Activated T-cell treated with anti-CD3 and anti-CD28 coated beads, Interleukin-2, amount 50 U/mL, for 24 hours (primary cell): ENCODE measurements at regions not wholly inside any gene's neighbourhood (a gene's known extent, or its start where the extent isn't known, plus 50 kb on each side); places are given as distances from the start of the nearest gene placed in this dataset.

Source experiments
- DNase-seq: peaks from one replicate; pipeline ENCODE4 v3.0.0-alpha.2; 2020
- H3K27ac Mint-ChIP-seq: 2 replicates; pipeline ENCODE4 v1.8.0; 2020; ENCODE audit warnings: mild to moderate bottlenecking, mixed read lengths
- H3K27me3 Mint-ChIP-seq: 2 replicates; pipeline ENCODE4 v1.8.0; 2020; ENCODE audit warnings: mixed read lengths
- H3K36me3 Mint-ChIP-seq: 2 replicates; pipeline ENCODE4 v1.8.0; 2020; ENCODE audit warnings: low read depth, mixed read lengths
- H3K4me1 Mint-ChIP-seq: 2 replicates; pipeline ENCODE4 v1.8.0; 2020; ENCODE audit warnings: low read depth, mixed read lengths
- H3K4me3 Mint-ChIP-seq: 2 replicates; pipeline ENCODE4 v1.8.0; 2020; ENCODE audit warnings: mild to moderate bottlenecking, moderate library complexity, mixed read lengths
- H3K9me3 Mint-ChIP-seq: 2 replicates; pipeline ENCODE4 v1.8.0; 2020; ENCODE audit warnings: mixed read lengths

DNA sequence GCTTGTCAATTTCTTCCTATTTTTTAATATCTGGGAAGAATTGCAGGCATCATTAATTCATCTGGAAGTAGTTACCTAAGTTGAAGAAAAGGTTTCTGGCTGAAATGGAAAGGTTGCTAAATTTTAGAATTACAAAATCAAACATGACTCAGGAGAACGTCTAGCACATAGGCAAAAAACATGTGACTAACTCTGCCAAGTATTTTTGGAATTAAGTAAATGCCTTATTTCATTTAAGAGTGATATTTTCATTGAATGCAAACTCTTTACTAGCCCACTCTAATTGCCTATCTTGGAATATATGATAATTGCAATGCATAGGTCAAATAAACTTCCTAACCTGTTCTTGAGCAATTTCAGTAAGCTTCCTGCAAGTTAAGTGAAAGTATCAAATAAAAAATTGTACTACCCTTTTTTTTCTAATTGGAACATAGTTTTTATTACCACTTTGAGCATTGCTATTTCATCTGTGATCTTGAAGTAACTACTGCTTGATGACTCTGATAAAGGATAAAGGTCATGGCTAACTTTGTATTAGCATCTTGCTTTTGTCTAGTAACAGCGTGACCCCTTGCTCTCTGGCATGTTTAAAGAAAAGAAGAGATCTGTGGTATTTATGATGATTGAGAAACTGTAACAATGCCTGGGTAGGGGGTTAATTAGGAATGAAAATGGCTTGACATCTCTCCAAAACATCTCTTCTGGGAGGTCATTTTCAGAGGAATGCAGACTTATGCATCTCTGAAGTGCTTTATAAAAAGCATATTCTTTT, 208.3 kb upstream of the NCAM2 start:
- no peak overlapping the region for H3K4me3 Mint-ChIP-seq
- no peak overlapping the region for H3K27ac Mint-ChIP-seq
- no peaks in the 10 kb centered on the region for H3K4me1 Mint-ChIP-seq
- no peaks in the 10 kb centered on the region for H3K36me3 Mint-ChIP-seq
- no peaks in the 10 kb centered on the region for H3K27me3 Mint-ChIP-seq
- peaks cover 2% of the 10 kb centered on the region for H3K9me3 Mint-ChIP-seq
- DNase-seq = no peak

GRCh38 chr21:20800106-20800505, 198.1 kb upstream of the NCAM2 start:
- Mint-ChIP-seq H3K27ac (no peak overlapping the region), H3K4me3 (no peak overlapping the region), H3K36me3 (no peaks in the 10 kb centered on the region), H3K27me3 (no peaks in the 10 kb centered on the region), H3K9me3 (peaks cover 3% of the 10 kb centered on the region), H3K4me1 (no peaks in the 10 kb centered on the region)
- DNase-seq = no peak

DNA sequence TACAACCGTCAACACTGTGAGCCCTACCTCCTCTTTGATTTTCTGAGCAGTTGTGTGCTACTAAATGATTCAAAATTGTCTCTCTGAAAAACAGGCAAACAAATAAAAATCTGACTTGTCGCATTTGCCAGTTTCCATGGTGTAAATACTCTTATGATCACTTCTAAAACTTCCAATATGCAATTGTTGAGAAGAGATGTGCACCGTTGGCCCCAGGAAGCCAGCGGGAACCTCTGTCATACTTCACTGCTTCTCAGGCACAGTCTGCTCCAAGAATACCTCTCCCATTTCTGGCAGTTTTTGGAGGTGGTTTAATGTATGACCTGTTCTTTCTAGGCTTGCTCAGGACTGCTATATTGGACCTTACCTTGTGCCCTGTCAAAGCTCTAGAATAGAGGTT, 196.0 kb upstream of the NCAM2 start:
- Mint-ChIP-seq H3K27me3 (no peaks in the 10 kb centered on the region), H3K4me3 (no peak overlapping the region), H3K36me3 (no peaks in the 10 kb centered on the region), H3K4me1 (no peaks in the 10 kb centered on the region), H3K27ac (no peak overlapping the region), H3K9me3 (peaks cover 5% of the 10 kb centered on the region)
- DNase-seq = no peak

GRCh38 chr21:20802631-20803260, 195.5 kb upstream of the NCAM2 start:
- peaks cover 8% of the 10 kb centered on the region for H3K9me3 Mint-ChIP-seq

DNA sequence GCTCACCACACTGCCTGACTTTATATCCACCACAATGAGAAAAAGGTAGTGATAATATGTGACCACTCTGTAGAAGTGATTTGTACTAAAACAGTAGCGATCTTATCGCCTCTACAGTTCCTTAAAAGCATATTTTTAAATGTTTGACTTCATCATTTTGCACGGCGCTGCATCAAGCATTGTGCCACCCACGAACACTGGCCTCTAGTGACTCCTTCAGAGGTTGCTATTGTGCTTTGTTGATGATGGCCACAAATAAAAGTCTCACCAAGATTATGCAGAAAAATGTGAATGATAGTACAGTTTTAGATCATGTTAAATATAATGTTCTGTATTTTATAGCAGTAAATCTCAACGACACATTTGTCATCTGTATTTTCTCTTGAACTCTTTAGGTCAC, 186.5 kb upstream of the NCAM2 start:
- no peaks in the 10 kb centered on the region for H3K27me3 Mint-ChIP-seq
- DNase-seq = no peak
- no peaks in the 10 kb centered on the region for H3K4me1 Mint-ChIP-seq
- no peak overlapping the region for H3K27ac Mint-ChIP-seq
- peaks cover 7% of the 10 kb centered on the region for H3K9me3 Mint-ChIP-seq
- H3K4me3 Mint-ChIP-seq = no peak overlapping the region
- H3K36me3 Mint-ChIP-seq = no peaks in the 10 kb centered on the region

More at GRCh38 chr21:20802631-20803260, 195.5 kb upstream of the NCAM2 start:
- Mint-ChIP-seq H3K27ac (no peak overlapping the region), H3K4me1 (no peaks in the 10 kb centered on the region), H3K4me3 (no peak overlapping the region), H3K27me3 (no peaks in the 10 kb centered on the region), H3K36me3 (no peaks in the 10 kb centered on the region)
- no peak for DNase-seq

DNA sequence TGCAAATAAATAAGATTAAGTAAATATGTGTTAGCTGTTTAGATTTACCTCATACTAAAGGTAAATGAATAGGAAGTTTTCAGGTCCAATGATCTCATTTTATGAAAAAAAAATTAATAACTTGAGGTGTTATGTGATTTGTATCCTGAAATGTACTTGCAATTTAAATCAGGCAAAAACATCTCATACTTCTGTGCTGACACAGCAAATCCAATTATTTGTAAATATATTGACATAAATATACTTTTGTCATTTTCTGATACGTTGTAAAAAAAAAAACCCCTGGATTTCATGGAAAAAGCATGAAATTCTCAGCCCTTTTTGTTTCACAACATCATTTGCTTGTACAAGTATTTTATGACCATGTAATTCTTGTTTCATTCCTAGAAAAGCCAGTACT, 184.1 kb upstream of the NCAM2 start:
- Mint-ChIP-seq H3K4me1 (no peaks in the 10 kb centered on the region), H3K27ac (no peak overlapping the region), H3K4me3 (no peak overlapping the region), H3K27me3 (no peaks in the 10 kb centered on the region), H3K36me3 (no peaks in the 10 kb centered on the region), H3K9me3 (peaks cover 9% of the 10 kb centered on the region)
- no peak for DNase-seq

GRCh38 chr21:20822666-20823065, 175.5 kb upstream of the NCAM2 start:
- Mint-ChIP-seq H3K27ac (no peak overlapping the region), H3K36me3 (no peaks in the 10 kb centered on the region), H3K4me3 (no peak overlapping the region), H3K4me1 (no peaks in the 10 kb centered on the region), H3K9me3 (peaks cover 6% of the 10 kb centered on the region), H3K27me3 (no peaks in the 10 kb centered on the region)
- no peak for DNase-seq

- Mint-ChIP-seq H3K27me3 (no peaks in the 10 kb centered on the region), H3K4me3 (no peak overlapping the region), H3K36me3 (no peaks in the 10 kb centered on the region), H3K27ac (no peak overlapping the region), H3K9me3 (peaks cover 5% of the 10 kb centered on the region), H3K4me1 (no peaks in the 10 kb centered on the region)
- DNase-seq = no peak
These were observed 145.3 kb upstream of the NCAM2 start for GRCh38 chr21:20852866-20853265.

DNA sequence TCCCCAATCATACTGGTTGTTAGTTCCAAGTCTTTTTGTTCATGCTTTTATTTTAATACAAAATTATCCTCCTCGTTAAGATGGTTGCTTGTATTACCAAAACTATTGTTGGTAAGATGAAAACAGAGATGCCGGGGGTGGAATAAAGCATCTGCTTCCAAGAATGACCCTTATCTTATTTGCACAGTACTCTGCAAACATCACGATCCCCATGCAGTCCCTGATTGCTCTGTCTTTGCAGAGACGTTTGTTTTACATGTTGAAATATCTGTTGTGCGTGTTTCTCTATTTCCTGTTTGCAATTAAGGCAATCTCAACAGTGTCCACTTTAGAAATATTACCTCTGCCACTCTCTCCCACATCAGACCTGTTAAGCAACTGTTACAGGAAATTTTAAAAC, 141.3 kb upstream of the NCAM2 start:
- no peaks in the 10 kb centered on the region for H3K27me3 Mint-ChIP-seq
- no peaks in the 10 kb centered on the region for H3K36me3 Mint-ChIP-seq
- H3K27ac Mint-ChIP-seq = no peak overlapping the region
- H3K9me3 Mint-ChIP-seq = peaks cover 4% of the 10 kb centered on the region
- H3K4me1 Mint-ChIP-seq = no peaks in the 10 kb centered on the region
- H3K4me3 Mint-ChIP-seq = no peak overlapping the region
- DNase-seq = no peak

DNA sequence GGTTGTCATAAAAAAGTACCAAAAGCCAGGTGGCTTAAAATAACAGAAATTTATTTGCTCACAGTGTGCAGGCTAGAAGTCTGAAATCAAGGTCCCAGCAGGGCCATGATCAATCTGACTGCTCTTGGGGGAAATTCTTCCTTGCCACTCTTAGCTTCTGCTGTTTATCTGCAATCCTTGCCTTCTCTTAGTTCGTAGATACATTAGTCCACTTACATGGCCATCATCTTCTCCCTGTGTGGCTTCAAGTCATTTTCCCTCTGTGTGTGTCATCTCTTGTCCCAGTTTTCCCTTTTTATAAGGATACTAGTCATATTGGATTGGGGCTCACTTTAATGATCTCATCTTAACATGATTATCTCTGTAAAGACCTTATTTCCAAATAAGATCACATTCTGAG, 124.0 kb upstream of the NCAM2 start:
- Mint-ChIP-seq H3K4me1 (no peaks in the 10 kb centered on the region), H3K27me3 (no peaks in the 10 kb centered on the region), H3K9me3 (no peaks in the 10 kb centered on the region), H3K4me3 (no peak overlapping the region), H3K36me3 (no peaks in the 10 kb centered on the region), H3K27ac (no peak overlapping the region)
- DNase-seq = no peak

DNA sequence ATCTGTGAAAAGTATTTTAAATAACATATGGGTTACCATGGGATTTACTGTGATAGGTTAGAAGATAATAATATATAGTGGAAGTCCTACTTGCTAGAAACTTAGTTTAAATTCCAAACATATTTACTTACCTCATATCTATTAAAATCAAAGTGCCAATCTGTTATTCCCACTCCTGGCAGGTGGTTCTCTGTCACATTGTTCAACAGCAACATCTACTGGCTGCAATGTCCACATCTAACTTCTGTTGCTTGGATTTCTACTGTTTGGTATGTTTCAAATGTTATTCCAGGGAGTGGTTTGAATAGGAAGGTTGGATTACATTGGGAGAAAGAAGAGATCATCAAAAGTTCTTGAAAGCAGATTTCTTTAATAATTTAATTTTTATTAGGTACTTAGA, 122.5 kb upstream of the NCAM2 start:
- no peak for DNase-seq
- Mint-ChIP-seq H3K27me3 (no peaks in the 10 kb centered on the region), H3K9me3 (no peaks in the 10 kb centered on the region), H3K27ac (no peak overlapping the region), H3K4me3 (no peak overlapping the region), H3K4me1 (no peaks in the 10 kb centered on the region), H3K36me3 (no peaks in the 10 kb centered on the region)

DNA sequence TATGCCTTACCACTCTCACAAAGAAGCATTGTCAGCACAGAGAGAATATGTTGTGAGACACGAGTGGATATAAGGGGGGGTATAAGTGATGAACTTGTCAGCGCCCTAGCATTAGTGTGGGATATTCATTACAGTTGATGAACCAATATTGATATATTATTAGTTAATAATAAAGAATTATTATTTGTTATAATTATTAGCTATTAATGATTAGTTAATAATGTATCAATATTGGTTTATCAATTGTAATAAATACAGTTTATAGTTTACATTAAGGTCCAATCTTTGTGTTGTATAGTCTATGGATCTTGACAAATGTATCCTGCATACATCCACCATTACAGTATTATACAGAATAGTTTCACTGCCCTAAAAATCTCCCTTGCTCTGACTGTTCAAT, 120.2 kb upstream of the NCAM2 start:
- H3K36me3 Mint-ChIP-seq = no peaks in the 10 kb centered on the region
- no peaks in the 10 kb centered on the region for H3K9me3 Mint-ChIP-seq
- no peaks in the 10 kb centered on the region for H3K27me3 Mint-ChIP-seq

DNA sequence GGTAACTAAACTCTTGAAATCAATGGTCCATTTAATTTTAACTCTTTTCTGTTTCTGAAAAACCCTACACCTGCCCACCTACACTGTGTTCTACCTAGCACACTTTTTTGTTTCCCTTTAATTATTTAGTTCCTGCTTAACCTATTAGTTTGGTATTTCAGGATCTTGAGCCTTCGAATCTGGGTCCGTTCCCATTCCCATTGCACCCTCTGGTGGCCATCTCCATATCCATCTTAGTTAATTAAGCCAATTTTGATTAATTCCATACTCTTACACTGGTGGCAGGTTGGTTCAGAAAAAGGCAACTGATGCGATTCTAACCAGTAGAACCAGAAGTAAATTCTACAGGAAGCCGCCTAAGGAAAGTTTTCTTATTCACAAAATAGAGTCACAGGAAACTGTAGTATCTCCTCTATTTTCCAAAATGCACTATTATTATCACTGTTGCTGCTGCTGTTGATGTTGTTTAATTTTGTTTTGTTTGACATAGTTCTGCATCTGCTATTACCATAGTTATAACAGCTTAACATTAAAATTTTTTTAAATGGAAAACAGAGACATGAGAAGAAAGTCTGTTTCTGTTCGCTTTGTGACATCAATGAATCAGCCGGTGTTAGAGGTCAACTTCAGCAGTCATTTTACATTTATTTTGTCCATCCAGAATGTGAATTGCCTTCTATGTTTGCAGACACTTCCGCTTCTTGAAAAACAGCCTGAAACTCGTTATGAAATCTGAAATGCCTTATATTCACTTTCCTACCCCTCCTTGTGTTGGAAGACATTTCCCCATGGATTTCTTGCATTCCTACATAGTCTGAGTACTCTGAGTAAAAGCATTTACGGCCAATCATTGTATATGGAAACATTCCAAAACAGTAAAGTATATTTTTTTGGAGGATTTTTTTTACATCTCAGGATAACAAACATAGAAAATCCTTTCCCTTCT, 115.5 kb upstream of the NCAM2 start:
- H3K4me3 Mint-ChIP-seq = no peak overlapping the region

More for the DNA sequence above, 120.2 kb upstream of the NCAM2 start:
- Mint-ChIP-seq H3K4me3 (no peak overlapping the region), H3K4me1 (no peaks in the 10 kb centered on the region), H3K27ac (no peak overlapping the region)
- no peak for DNase-seq

GRCh38 chr21:20883408-20883800, 114.8 kb upstream of the NCAM2 start:
- Mint-ChIP-seq H3K36me3 (no peaks in the 10 kb centered on the region), H3K4me3 (no peak overlapping the region), H3K27ac (no peak overlapping the region), H3K27me3 (no peaks in the 10 kb centered on the region), H3K4me1 (no peaks in the 10 kb centered on the region), H3K9me3 (no peaks in the 10 kb centered on the region)
- no peak for DNase-seq

More for the DNA sequence above, 115.5 kb upstream of the NCAM2 start:
- Mint-ChIP-seq H3K4me1 (no peaks in the 10 kb centered on the region), H3K9me3 (no peaks in the 10 kb centered on the region), H3K27me3 (no peaks in the 10 kb centered on the region), H3K27ac (no peak overlapping the region), H3K36me3 (no peaks in the 10 kb centered on the region)
- no peak for DNase-seq

DNA sequence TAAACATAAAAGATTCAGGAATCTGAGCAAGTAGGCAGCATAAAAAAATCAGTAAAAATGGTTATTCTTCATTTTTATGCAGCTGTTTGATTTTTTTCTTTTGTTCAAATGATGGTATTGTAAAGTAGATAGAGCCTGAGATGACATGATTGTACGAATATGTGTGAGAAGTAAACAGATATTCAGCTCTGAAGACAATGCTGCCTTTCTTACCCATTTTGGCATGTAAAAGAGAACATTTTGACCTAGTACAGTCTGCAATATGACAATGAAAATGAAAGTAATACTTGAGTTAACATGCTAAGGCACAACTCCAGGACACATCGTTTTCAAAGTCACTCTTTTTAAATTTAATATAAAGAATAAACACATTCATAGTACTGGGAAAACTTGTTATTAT, 95.7 kb upstream of the NCAM2 start:
- no peak for DNase-seq
- Mint-ChIP-seq H3K27ac (no peak overlapping the region), H3K4me1 (no peaks in the 10 kb centered on the region), H3K9me3 (no peaks in the 10 kb centered on the region), H3K27me3 (no peaks in the 10 kb centered on the region), H3K4me3 (no peak overlapping the region), H3K36me3 (no peaks in the 10 kb centered on the region)
